H1 (cell line): ENCODE measurements at regions not wholly inside any gene's neighbourhood (a gene's known extent, or its start where the extent isn't known, plus 50 kb on each side); places are given as distances from the start of the nearest gene placed in this dataset.

Experiments
- CTCF ChIP-seq, 3 experiments: IDR thresholded peaks; 1 replicate in 2 of 3; 2 replicates in 1 of 3; pipeline versions ENCODE4 v1.5.1 to v1.6.1; 2011; ENCODE audit warnings: low read length in 3 of 3, mild to moderate bottlenecking in 3 of 3, inconsistent platforms in 2 of 3, low read depth in 1 of 3, moderate library complexity in 1 of 3; ENCODE audit not compliant: insufficient read depth in 1 of 3; ENCODE audit errors: control extremely low read depth in 1 of 3
- RAD21 ChIP-seq, 2 experiments: IDR thresholded peaks in 1 of 2; conservative IDR thresholded peaks in 1 of 2; 2 replicates each; pipeline ENCODE4 v1.6.1; 2011; ENCODE audit warnings: low read depth in 2 of 2, low read length in 2 of 2, improper control_type of control experiment in 1 of 2, inconsistent platforms in 1 of 2, mild to moderate bottlenecking in 1 of 2, moderate library complexity in 1 of 2

- no peak for TF ChIP-seq CTCF (IDR thresholded peaks at IDR 0.05; ENCODE audit: control extremely low read depth in 1 of 3, insufficient read depth in 1 of 3, low read depth in 1 of 3, low read length in 3 of 3)
- no peak for TF ChIP-seq RAD21 (IDR thresholded peaks at IDR 0.05 in 1 of 2, conservative IDR thresholded peaks at IDR 0.05 in 1 of 2; ENCODE audit: low read depth in 2 of 2, low read length in 2 of 2)
Measured at GRCh38 chr2:120993661-120994060, 258.0 kb downstream of the GLI2 start (continued).
